ENCODE measurements at regions not wholly inside any gene's neighbourhood (a gene's known extent, or its start where the extent isn't known, plus 50 kb on each side); places are given as distances from the start of the nearest gene placed in this dataset.

- Histone ChIP-seq H3K4me1 (ENCODE audit: control insufficient read depth, insufficient read depth, low read length) (no peaks in the 10 kb centered on the region), H3K9me3 (replicated peaks; ENCODE audit: control insufficient read depth, insufficient read depth, low read length) (no peaks in the 10 kb centered on the region), H3K27ac (ENCODE audit: control insufficient read depth, insufficient read depth) (no peak overlapping the region), H2AFZ (ENCODE audit: control insufficient read depth, low read depth, low read length) (no peak overlapping the region), H3K27me3 (replicated peaks in 1 of 2; ENCODE audit: control insufficient read depth in 2 of 2, insufficient read depth in 2 of 2, low read length in 1 of 2) (no peaks in the 10 kb centered on the region), H3K79me2 (ENCODE audit: control insufficient read depth, insufficient read depth, low read length) (no peaks in the 10 kb centered on the region), H4K20me1 (ENCODE audit: control insufficient read depth, insufficient read depth) (no peaks in the 10 kb centered on the region), H3K4me3 (no peak overlapping the region), H3K4me2 (ENCODE audit: control insufficient read depth, insufficient read depth) (no peak overlapping the region), H3K9ac (ENCODE audit: control insufficient read depth, insufficient read depth, low read length) (no peak overlapping the region), H3K36me3 (ENCODE audit: control insufficient read depth in 2 of 2, insufficient read depth in 2 of 2, low read length in 1 of 2) (no peaks in the 10 kb centered on the region)
- ChIA-PET CTCF (no interaction called here), RAD21 (ENCODE audit: unreplicated experiment) (no interaction called here), SMC1A (ENCODE audit: uncharacterized antibody, unreplicated experiment) (no interaction called here), POLR2A (no interaction called here)
- in situ Hi-C loops (cut with MboI) = no loop called here
- WGBS (ENCODE audit: insufficient coverage, insufficient replicate concordance, low lambda C conversion rate, missing lambda C conversion rate) = 0% methylated on average over 2 of the region's 2 CpGs
- no TSS peak for BruUV-seq (replicated peaks)
- ATAC-seq = no peak
- intact Hi-C loops (cut with micrococcal nuclease; ENCODE audit: unreplicated experiment) = no loop called here
- FAIRE-seq = no peak
- DNase-seq (ENCODE audit: low read depth, low spot score) = no peak
- TF ChIP-seq NFXL1 (IDR thresholded peaks at IDR 0.05; ENCODE audit: borderline replicate concordance) = no peak
- TF ChIP-seq ZNF207 (IDR thresholded peaks at IDR 0.05; ENCODE audit: borderline replicate concordance) = no peak
- TF ChIP-seq RAD51 (IDR thresholded peaks at IDR 0.05) = no peak
- no peak for TF ChIP-seq TCF7 (IDR thresholded peaks at IDR 0.05; ENCODE audit: borderline replicate concordance)
- no peak for TF ChIP-seq TBL1XR1 (IDR thresholded peaks at IDR 0.05; ENCODE audit: low read depth, low read length)
- TF ChIP-seq CEBPB (IDR thresholded peaks at IDR 0.05; ENCODE audit: borderline replicate concordance in 1 of 2, low read depth in 2 of 2, low read length in 2 of 2) = no peak
- no peak for TF ChIP-seq SMAD5 (IDR thresholded peaks at IDR 0.05; ENCODE audit: low read depth)
- no peak for TF ChIP-seq ZBED1 (IDR thresholded peaks at IDR 0.05; ENCODE audit: borderline replicate concordance)
- no peak for TF ChIP-seq SRF (IDR thresholded peaks at IDR 0.05; ENCODE audit: low read depth in 2 of 2, low read length in 2 of 2)
- no peak for TF ChIP-seq PAX8 (IDR thresholded peaks at IDR 0.05)
Measured at GRCh38 chr4:180009316-180009715, 2233.9 kb upstream of the TENM3 start.

- Histone ChIP-seq H4K20me1 (ENCODE audit: control insufficient read depth, insufficient read depth) (no peaks in the 10 kb centered on the region), H3K4me2 (ENCODE audit: control insufficient read depth, insufficient read depth) (no peak overlapping the region), H3K9ac (ENCODE audit: control insufficient read depth, insufficient read depth, low read length) (no peak overlapping the region), H3K79me2 (ENCODE audit: control insufficient read depth, insufficient read depth, low read length) (no peaks in the 10 kb centered on the region), H3K4me1 (ENCODE audit: control insufficient read depth, insufficient read depth, low read length) (no peaks in the 10 kb centered on the region), H3K27me3 (replicated peaks in 1 of 2; ENCODE audit: control insufficient read depth in 2 of 2, insufficient read depth in 2 of 2, low read length in 1 of 2) (no peaks in the 10 kb centered on the region; a peak in 2 of 4 replicates), H3K27ac (ENCODE audit: control insufficient read depth, insufficient read depth) (no peak overlapping the region), H3K4me3 (no peak overlapping the region), H2AFZ (ENCODE audit: control insufficient read depth, low read depth, low read length) (no peak overlapping the region; the same call in 1 of the 2 replicates), H3K36me3 (ENCODE audit: control insufficient read depth in 2 of 2, insufficient read depth in 2 of 2, low read length in 1 of 2) (no peaks in the 10 kb centered on the region), H3K9me3 (replicated peaks; ENCODE audit: control insufficient read depth, insufficient read depth, low read length) (no peaks in the 10 kb centered on the region)
- ATAC-seq (peak; percentile 90), DNase-seq (ENCODE audit: low read depth, low spot score) (peak; percentile 12), FAIRE-seq (peak; percentile 87)
- no TSS peak for BruUV-seq (replicated peaks)
- intact Hi-C loops (cut with micrococcal nuclease; ENCODE audit: unreplicated experiment) = loop anchor here (1.0 to 5.0 kb wide), 2 partner anchors 161 to 696 kb away; no protein-coding TSS in a partner anchor
- CTCF ChIA-PET = interaction anchor here (0.6 to 4.5 kb wide), 9 partner anchors 9 to 1451 kb away, joined by 3 to 52 read pairs (median 4); no protein-coding TSS in a partner anchor
- in situ Hi-C loops (cut with MboI) = no loop called here
- SMC1A ChIA-PET (ENCODE audit: uncharacterized antibody, unreplicated experiment) = interaction anchor here (1.1 to 2.5 kb wide), 8 partner anchors 8 to 1450 kb away, joined by 3 to 26 read pairs (median 4); no protein-coding TSS in a partner anchor
- peak; percentile 54 to 56 (median 55); a peak in 4 of 6 replicates for TF ChIP-seq CTCF (IDR thresholded peaks at IDR 0.05 in 2 of 3, conservative IDR thresholded peaks at IDR 0.05 in 1 of 3; ENCODE audit: control insufficient read depth in 2 of 3, extremely low read depth in 1 of 3, insufficient read depth in 1 of 3, low read depth in 3 of 3, low read length in 3 of 3)
- TF ChIP-seq SMC3 (IDR thresholded peaks at IDR 0.05; ENCODE audit: borderline replicate concordance, low read length) = peak; percentile 64; the same call in 1 of the 2 replicates
- TF ChIP-seq RAD21 (IDR thresholded peaks at IDR 0.05; ENCODE audit: insufficient read depth, low read depth, low read length) = peak; percentile 60
- TF ChIP-seq KLF5 (IDR thresholded peaks at IDR 0.05; ENCODE audit: partially characterized antibody) = no peak
- 26% methylated on average over 8 of the region's 8 CpGs for WGBS (ENCODE audit: insufficient coverage, insufficient replicate concordance, low lambda C conversion rate, missing lambda C conversion rate)
- RAD21 ChIA-PET (ENCODE audit: unreplicated experiment) = interaction anchor here (0.6 to 2.7 kb wide), 4 partner anchors 12 to 162 kb away, joined by 3 to 30 read pairs (median 4); no protein-coding TSS in a partner anchor
- POLR2A ChIA-PET = no interaction called here
Measured at GRCh38 chr4:180028682-180029081, 2214.5 kb upstream of the TENM3 start.

All from GM12878 (cell line).